ENCODE measurements at regions not wholly inside any gene's neighbourhood (a gene's known extent, or its start where the extent isn't known, plus 50 kb on each side); places are given as distances from the start of the nearest gene placed in this dataset.

DNA sequence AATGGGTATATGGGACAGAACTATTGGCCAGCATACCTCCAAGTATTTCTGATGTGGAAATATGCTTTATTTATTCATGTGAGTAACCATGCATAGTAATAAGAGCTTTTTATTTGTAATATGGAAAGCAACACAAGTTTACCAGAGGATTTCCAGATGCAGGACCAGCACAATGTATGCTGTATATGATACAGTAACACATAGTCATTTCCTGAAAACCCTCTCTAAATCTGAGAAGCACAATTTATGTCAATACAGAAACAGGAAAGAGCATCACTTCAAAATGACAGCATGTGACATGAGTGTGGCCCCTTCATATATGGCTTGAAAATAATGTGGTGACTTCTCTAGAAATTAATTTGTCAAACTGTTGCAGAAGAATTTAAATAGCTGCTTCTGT, 1134.7 kb upstream of the ADGRL2 start:
- DNase-seq (ENCODE audit: low read depth in 2 of 2), result no peak

DNA sequence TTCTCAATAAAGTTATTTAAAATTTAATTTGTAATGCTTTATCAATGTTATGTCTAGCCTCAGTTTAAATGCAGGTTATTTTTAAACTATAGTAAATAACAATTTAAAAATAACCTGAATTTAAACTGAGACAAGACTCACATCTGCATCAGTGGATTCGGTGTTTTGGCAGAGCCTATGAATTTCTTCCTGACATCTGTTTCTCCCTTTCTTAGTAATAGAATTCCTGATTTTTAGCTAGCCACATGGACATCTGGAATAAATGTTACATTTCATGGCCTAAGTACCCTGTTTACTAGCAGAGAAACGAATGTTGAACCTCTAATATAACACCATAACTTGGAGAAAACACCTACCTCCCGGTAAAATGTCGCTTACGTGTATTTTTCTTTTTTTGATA, 1141.6 kb upstream of the ADGRL2 start:
- DNase-seq (ENCODE audit: low read depth in 2 of 2), result no peak

DNA sequence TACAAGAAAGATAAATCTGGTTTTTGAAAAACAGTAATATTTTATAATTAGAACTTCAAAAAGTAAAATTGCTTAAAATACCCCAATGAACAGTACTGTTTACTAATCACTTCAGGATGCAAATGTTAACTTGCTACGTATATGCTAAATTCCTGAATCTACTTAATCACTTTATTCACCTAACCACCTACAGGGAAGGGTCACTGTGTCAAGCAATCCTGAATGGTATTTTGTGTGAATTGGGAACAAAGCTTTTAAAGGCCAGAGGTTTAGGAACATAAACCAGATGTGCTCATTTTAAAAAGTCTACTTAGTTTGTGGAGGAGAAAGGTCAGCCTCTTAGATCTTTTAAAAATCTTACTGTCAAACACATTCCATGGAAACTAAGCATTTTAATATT, 1143.0 kb upstream of the ADGRL2 start:
- no peak for DNase-seq (ENCODE audit: low read depth in 2 of 2)

DNA sequence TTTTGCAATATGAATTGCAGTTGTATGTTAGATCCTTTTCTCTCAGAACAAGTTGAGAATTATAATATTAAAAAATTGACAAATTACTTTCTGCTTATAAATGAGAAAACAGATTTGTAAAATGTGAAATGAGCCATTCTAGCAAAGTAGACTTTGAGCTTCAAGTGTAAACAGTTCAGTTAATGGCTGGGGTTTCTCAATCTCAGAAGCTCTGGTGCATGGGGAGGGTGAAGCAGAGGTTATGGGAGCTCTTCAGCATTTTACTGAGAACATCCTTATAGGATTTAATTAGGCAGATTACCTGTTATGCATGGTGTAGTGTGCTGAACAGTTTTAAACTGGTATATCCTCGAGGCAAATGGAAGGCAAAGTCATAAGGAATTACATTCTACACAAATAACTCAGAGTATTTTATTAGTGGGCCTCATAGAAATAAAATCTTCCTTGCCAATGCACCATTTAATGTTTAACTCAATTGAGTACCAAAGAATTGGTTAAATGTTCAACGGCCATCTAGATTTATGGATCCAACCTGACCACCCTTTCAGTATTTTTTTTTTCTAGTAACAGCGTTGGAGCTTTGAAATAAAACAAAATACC, 1143.6 kb upstream of the ADGRL2 start:
- no peak for DNase-seq (ENCODE audit: low read depth in 2 of 2)

DNA sequence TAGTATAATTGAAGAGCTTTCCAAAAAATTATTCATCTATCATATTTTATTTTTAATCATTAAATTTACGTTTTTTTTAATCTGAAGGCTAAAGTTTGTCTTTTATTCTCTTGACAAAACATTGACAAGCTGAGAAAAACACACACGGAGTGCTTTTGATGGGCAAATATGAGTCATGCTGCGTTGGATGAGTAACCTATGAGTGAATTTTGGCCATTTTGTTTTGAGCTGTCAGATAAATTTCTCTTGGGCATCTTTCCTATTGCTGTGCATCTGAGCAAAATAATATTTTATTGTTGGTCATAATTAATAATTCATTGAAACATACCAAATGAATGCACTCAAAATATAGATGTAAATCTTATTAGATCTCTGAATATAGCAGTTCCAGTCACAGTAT, 1144.1 kb upstream of the ADGRL2 start:
- no peak for DNase-seq (ENCODE audit: low read depth in 2 of 2)

DNA sequence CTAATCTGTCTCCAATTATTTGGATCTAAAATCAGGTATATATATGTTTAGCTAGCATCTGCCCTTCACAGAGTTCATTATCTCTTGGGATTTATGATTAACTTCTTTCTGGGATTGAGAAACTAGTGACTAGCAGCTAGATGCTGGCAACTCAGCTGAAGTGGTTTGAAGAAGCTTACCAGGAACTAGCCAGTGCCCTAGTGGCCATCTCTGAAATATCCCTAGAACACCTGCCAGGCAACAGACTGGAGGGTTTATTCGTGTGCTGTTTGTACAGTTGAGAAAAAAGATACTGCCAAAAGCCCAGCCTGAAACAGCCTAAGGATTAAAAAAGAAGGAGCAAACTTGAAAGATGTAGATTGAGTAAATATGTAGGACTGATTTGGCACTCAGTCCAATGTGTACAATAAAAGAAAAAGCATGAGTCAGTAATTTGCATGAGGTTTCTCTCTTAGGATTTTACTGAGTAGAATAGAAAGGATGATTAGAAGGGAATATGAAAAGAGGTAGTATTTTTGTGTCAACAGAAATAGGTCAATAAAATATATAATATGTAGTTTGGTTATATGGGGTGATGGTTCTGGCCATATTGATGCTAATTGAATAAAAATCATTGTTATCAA, 1144.6 kb upstream of the ADGRL2 start:
- no peak for DNase-seq (ENCODE audit: low read depth in 2 of 2)

DNA sequence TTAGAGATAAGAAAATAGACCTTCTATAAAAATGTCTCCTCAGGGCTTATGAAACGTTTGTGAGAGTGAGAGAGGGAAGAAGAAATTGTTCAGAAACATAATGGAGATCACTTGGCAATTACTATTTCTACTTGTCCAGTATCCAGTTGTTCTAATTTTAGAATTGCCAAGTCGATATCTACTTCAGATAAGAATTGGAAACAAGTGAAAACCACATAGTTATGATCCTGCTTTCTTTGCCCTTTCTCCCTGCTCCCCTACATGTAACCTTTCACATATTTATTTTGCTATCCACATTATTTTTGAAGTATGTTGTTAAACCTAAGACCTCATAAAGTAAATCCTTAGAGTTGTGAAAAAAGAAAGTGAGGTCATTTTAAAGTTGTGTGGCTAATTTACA, 1154.7 kb upstream of the ADGRL2 start:
- DNase-seq (ENCODE audit: low read depth in 2 of 2), result no peak

DNA sequence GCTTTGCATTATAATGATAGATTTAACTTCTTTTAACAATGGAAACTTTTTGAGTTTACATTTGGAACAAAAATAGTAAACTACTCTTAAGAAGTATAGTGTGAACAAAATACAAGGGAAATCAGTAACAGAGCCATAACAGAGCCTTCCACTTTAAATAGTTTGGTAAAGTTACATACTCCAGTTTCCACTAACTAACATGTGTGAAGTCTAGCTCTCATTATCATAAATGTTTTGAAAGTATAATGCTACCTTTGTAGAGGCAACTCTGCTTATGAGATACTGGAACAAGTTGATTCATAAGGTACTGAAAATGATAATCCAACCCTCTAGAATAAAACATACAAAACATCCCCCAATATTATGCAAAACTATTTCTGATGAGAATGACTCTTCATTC, 1155.1 kb upstream of the ADGRL2 start:
- DNase-seq (ENCODE audit: low read depth in 2 of 2), result no peak

DNA sequence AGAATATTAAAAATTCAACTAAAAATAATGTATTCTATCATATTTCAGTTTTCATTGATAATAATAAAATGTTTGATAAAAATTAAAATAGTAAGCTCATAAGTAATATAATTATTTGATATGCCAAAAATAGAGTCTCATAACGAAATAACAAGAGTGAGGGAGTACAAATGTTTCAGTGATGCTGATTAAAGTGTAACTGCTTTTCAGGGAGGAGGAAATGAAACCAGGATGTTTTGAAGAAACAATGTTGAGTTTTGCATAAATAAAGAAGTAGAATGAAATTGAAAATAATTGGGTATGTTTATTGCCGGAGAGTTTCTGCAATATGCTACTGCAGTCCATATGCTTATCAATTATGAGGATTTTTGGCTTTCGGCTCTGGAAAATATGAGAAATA, 1159.8 kb upstream of the ADGRL2 start:
- no peak for DNase-seq (ENCODE audit: low read depth in 2 of 2)

DNA sequence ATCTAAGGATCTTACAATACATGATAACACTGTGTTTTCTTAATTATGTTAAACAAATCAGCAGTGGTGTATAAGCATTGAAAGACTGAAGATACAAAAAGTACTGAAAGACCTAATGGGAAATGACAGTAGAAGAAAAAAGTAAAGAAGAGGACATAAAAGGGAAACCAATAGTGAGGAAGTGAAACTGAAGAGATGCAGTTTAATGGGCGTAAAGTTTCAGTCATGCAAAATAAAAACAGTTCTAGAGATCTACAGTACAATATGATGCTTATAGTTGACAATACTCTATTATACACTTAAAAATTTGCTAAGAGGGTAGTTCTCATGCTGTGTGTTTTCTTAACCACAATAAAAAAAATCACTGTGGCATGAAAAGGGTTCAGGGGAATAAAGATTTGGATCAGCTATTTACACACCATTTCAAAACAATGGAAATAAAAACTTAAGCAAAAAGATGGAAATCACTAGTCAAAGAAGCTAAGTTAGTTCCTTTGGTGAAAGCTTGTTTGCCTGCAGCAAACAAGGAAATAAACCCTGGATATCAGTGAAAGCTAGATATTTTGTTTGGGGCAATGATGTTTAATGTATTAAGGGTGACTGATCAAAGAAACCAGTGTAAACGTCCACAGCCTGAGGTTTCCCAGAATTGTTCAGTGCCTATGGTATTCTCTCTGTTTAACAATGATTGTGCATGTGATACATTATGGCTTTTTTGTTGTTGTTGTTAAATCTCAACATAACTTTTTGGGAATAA, 1160.8 kb upstream of the ADGRL2 start:
- no peak for DNase-seq (ENCODE audit: low read depth in 2 of 2)

DNA sequence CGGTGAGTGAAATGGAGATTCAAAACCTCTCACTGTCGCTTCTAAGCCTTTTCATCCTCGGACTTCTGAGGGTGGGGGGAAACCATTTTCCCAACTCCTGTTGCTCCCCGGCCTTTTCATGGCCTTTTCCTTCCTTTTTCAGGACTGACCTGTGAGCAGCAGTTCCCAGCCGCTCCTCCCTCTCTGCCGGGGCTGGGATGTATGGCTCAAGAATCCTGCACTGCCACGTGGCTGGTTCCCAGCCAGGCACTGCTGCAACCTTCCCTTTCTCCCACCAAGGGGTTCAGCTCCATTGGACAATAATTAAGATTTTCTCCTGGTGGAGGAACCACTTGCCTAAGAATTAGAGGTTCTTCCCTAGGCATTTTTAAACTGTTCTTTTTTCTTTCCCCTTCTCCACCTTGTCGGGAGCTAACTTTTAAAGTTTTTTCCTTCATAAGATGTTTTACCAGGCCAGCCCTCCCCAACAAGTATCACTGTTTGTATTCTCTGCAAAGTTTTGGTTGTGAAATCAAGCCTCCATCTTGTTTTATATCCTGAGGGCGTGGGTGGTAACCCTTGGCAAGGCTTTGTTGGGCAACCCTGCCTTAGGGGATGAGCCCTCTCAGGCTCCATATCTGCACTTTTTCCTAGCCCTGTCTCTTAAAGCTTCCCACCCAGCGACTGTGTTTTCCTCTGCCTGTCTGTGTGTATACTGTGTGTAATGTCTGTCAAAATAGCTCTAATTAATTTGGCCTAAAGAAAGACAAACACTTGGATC, 1166.6 kb upstream of the ADGRL2 start:
- no peak for DNase-seq (ENCODE audit: low read depth in 2 of 2)

DNA sequence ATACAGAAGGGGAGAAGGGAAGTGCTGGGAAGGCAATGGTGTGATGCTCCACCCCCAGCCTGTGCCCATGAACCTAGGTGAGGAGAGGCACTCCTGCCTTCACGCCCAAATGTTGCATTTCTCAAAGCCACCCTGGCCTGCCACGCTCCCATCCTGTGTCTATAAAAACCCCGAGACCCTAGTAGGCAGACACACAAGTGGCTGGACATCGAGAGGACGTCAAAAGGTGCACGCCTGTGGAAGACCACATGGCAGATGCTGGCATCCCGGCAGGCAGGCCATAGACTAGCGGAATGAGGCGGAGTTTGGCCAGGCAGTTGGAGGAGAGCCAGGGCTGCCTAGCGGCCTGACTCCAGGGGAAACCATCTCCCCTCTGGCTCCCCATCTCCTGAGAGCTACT, 1168.5 kb upstream of the ADGRL2 start:
- DNase-seq (ENCODE audit: low read depth in 2 of 2), result no peak

DNA sequence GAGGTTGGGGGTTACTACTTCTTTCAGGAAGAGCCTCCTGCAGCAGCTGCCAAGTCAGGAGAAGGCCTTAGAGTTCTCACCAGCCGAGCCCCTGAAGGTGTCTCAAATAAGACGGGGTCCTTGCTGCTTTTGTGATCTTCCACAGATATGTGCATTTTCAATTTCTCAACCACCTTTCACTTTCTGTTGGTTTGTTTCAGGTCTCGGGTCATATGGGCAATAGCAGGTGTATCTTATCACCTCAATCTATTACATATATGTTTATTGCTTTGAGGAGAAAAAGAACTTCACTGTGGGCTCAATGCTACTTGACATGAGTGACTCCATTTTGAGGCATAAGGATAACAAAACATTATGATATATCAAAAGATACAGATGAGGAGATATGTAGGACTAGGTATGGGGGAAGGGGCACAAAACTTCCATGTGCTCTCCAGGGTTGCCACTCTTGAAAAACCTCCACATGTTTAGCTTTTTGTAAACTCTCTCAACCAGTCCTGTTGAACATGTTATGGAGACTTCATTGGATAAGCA, 1171.4 kb upstream of the ADGRL2 start:
- DNase-seq (ENCODE audit: low read depth in 2 of 2), result no peak

DNA sequence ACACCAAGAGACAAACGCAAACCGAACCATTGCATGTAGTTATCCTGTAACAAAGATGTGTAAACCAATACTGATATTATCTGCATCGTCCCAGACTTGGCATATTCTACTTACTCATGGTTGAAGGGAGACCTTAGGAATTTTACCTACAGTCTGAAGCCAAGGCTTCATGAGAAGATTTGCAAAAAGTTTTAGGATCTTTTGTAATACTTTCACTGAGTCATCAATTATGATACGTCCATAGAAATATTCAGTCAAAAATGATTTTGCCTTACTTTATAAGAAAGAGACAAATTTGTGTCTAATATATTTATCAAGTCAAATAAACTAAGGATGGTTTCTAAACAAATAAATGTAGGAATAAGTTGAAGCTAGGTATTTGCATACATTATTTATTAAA, 1176.1 kb upstream of the ADGRL2 start:
- DNase-seq (ENCODE audit: low read depth in 2 of 2), result no peak

DNA sequence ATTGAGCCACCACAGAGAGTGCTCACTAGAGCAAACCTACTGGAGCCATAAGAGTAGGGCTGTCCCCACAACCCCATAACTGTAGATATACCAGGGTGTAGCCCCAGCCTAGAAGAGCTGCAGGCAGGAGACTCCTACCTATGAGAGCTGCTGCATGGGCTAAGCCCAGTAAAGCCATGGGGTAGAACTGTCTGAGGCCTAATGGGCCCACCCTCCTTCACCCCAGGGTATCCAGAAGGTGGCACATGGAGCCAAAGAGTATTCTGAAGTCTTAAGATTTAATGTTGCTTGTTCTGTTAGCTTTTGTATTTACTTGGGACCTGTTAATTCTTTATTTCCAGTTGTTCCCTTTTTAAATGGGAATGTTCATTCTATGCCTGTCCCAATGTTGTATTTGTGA, 1193.7 kb upstream of the ADGRL2 start:
- DNase-seq (ENCODE audit: low read depth in 2 of 2), result no peak

DNA sequence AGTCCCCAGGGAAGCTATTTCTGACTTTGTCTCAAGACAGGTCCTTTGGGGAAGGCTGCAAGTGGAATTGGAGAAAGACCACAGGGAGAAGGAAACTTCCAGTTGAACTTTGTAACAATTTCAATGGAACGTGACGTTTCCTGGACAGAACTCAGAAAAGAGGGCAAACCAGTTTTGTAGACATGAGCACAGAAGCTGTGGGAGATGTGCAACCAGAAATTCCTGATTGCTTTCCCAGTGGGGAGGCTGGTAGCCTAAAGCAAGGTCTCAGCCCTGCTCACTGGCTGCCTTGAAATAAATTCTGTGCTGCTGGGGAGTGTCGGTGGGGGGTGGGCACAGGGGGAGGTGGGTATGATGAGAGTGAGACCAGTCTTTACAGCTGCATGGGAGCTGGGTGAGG, 1206.7 kb upstream of the ADGRL2 start:
- DNase-seq (ENCODE audit: low read depth in 2 of 2), result no peak

DNA sequence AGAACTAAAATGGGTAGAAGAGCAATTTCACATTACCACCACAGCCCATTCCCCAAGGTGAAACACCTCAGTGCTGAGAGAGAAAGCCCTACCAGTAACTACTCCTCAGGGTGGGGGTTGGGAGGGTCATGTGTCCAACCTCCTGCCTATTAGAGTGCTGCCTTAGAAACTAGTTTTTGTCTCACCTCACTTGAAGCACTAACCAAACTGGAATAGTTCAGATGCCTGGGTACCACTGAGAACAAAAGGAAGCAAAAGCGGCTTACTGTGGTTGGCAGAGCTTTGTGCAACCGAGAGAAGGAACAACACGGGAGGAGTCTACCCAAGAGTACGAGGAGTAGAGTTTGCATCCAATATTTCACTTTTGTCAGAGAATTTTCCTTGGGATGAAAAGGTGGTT, 1207.5 kb upstream of the ADGRL2 start:
- no peak for DNase-seq (ENCODE audit: low read depth in 2 of 2)

DNA sequence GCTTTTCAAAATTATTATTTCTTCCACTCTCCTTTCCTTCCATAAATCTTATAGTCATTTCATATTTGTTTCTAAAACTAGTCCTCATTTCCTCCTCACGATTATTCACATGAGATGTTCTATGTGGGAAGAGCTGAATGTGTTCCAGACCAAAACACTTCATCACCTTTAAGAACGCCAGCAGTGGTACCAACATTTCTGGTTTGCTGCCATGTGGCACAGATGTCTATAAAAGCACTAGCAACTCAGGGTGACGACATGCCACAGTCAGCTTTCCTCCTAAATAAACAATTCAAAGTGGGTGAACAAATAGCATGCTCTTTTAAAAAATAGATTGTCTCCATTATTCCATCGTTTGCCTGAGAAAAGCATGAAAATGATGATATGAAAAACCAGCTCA, 1217.8 kb upstream of the ADGRL2 start:
- DNase-seq (ENCODE audit: low read depth in 2 of 2), result no peak

DNA sequence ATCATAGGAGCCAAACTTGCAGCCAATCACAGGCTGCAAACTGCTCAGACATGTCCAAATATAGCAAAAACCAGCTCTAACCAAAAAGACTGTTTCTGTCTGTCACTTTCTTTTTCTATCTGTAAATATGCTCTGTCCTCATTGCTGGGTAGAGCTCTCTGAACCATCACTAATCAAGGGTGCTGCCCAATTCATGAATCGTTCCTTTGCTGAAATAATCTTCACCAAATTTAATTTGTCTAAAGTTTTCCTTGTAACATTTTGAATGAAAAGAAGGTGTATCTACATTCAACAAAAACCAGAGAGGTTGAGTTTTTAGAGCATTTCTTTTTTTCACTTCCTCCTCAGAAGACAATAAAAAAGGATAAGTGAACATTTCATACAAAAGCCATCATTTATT, 1221.7 kb upstream of the ADGRL2 start:
- no peak for DNase-seq (ENCODE audit: low read depth in 2 of 2)

DNA sequence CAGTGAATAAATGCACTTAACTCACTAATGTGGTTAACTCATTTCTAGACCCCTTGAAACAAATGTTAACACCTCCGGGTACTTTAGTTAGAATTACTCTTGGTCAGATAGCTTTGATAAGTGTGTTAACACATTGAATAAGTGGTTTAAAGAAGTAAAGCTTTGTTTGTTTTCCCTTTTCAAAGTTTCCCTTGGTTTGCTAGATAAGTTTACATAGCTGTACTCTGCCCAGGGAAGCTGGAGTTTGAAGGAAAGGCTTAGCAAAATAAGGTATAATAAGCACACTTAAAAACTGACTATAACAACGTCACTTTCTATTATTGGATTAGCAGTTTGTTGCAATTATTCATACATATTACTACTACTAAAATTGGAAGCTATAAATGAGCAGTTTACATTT, 1233.9 kb upstream of the ADGRL2 start:
- no peak for DNase-seq (ENCODE audit: low read depth in 2 of 2)

DNA sequence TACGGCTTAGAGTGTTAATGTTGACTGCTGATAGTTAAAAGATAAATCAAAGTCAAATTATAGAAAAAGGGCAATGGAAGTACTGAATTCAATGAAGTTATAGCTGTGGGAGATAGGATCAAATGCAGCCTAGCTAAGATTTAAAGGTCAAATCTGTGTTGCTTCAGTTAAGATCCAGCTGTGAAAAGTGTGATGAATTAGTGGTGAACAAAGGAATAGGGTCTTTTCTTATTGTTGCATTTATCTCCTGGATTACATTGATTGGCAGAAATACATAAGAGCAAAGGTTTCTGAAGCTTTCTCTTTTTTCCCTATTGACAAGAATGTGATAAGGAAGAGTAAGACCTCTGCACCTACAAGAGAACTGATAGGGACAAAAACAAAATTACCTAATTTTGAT, 1234.6 kb upstream of the ADGRL2 start:
- DNase-seq (ENCODE audit: low read depth in 2 of 2), result no peak

DNA sequence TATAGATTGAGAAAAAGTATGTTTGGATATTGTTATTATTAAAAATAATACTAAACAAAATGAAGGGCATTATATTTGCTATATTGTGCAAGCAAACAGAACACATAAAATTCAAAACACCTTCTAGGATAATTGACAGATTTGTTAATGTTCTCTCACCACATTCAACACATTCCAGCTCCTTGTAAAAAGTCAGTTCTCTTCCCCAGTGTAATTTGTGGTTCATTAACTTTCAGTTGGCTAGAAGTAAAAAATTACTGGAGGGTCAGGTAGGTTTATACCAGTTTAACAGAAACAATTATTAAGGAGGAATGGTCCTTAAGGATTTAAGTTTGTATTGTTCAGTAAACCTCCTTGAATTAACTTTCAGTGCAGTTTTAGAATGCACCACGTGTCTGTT, 1235.3 kb upstream of the ADGRL2 start:
- DNase-seq (ENCODE audit: low read depth in 2 of 2), result no peak

Data from lung microvascular endothelial cell (primary cell).